ENCODE measurements at regions not wholly inside any gene's neighbourhood (a gene's known extent, or its start where the extent isn't known, plus 50 kb on each side); places are given as distances from the start of the nearest gene placed in this dataset.

GRCh38 chr13:31537052-31537451, 202.3 kb upstream of the RXFP2 start (continued):
- TF ChIP-seq ZBTB4 (CRISPR knock-in tag; IDR thresholded peaks at IDR 0.05), result no peak
- no peak for TF ChIP-seq IRF4 (IDR thresholded peaks at IDR 0.05; ENCODE audit: low read depth, low read length)
- no peak for TF ChIP-seq HDAC2 (IDR thresholded peaks at IDR 0.05)
- TF ChIP-seq E4F1 (IDR thresholded peaks at IDR 0.05; ENCODE audit: borderline replicate concordance, partially characterized antibody), result no peak
- TF ChIP-seq CBX3 (IDR thresholded peaks at IDR 0.05; ENCODE audit: borderline replicate concordance, low read depth), result no peak
- TF ChIP-seq MEF2B (IDR thresholded peaks at IDR 0.05; ENCODE audit: partially characterized antibody, poor library complexity, severe bottlenecking), result no peak
- TF ChIP-seq CBFB (IDR thresholded peaks at IDR 0.05; ENCODE audit: low read depth), result no peak
- no peak for TF ChIP-seq KAT2A (conservative IDR thresholded peaks at IDR 0.05; ENCODE audit: control insufficient read depth, low read depth, low read length)
- no peak for TF ChIP-seq JUND (IDR thresholded peaks at IDR 0.05; ENCODE audit: low read depth, low read length)
- TF ChIP-seq LARP7 (IDR thresholded peaks at IDR 0.05), result no peak
- TF ChIP-seq REST (IDR thresholded peaks at IDR 0.05; ENCODE audit: low read depth, low read length), result no peak
- no peak for TF ChIP-seq ZBED1 (IDR thresholded peaks at IDR 0.05; ENCODE audit: borderline replicate concordance)

Data from GM12878 (cell line).